ENCODE measurements at regions not wholly inside any gene's neighbourhood (a gene's known extent, or its start where the extent isn't known, plus 50 kb on each side); places are given as distances from the start of the nearest gene placed in this dataset.
A peak's percentile ranks its signal among the peaks of the same experiment; 100 is the strongest.

- H3K27ac ChIP-seq = no peak overlapping the region
- no peaks in the 10 kb centered on the region for H3K36me3 ChIP-seq
- H3K9me3 ChIP-seq (ENCODE audit: low read depth) = no peaks in the 10 kb centered on the region
- DNase-seq (ENCODE audit: low read depth in 1 of 2, low spot score in 1 of 2) = peak in 1 of 2 donors; percentile 10
- TF ChIP-seq CTCF (IDR thresholded peaks at IDR 0.05; ENCODE audit: low read depth, low read length) = no peak
- no peaks in the 10 kb centered on the region for H3K4me1 ChIP-seq (ENCODE audit: low read depth)
- H3K4me3 ChIP-seq = no peak overlapping the region
- H3K27me3 ChIP-seq = no peaks in the 10 kb centered on the region
Observed at GRCh38 chr13:106373304-106373988, 162.0 kb downstream of the EFNB2 start.

GRCh38 chr13:106372199-106373155 lies 163.0 kb downstream of the EFNB2 start:
- Histone ChIP-seq H3K9me3 (ENCODE audit: low read depth) (no peaks in the 10 kb centered on the region), H3K4me3 (no peak overlapping the region), H3K36me3 (no peaks in the 10 kb centered on the region), H3K4me1 (ENCODE audit: low read depth) (no peaks in the 10 kb centered on the region), H3K27ac (no peak overlapping the region), H3K27me3 (no peaks in the 10 kb centered on the region)
- DNase-seq (ENCODE audit: low read depth in 1 of 2, low spot score in 1 of 2) = peak in 1 of 2 donors; percentile 52
- no peak for TF ChIP-seq CTCF (IDR thresholded peaks at IDR 0.05; ENCODE audit: low read depth, low read length)

- no peaks in the 10 kb centered on the region for H3K36me3 ChIP-seq
- H3K4me3 ChIP-seq = no peak overlapping the region
- H3K4me1 ChIP-seq (ENCODE audit: low read depth) = no peaks in the 10 kb centered on the region
- TF ChIP-seq CTCF (IDR thresholded peaks at IDR 0.05; ENCODE audit: low read depth, low read length) = no peak
- no peaks in the 10 kb centered on the region for H3K27me3 ChIP-seq
- no peaks in the 10 kb centered on the region for H3K9me3 ChIP-seq (ENCODE audit: low read depth)
- H3K27ac ChIP-seq = no peak overlapping the region
- DNase-seq (ENCODE audit: low read depth in 1 of 2, low spot score in 1 of 2) = no peak
Observed at GRCh38 chr13:106371024-106371423, 164.4 kb downstream of the EFNB2 start.

- no peak for DNase-seq (ENCODE audit: low read depth in 1 of 2, low spot score in 1 of 2)
- no peaks in the 10 kb centered on the region for H3K27me3 ChIP-seq
- TF ChIP-seq CTCF (IDR thresholded peaks at IDR 0.05; ENCODE audit: low read depth, low read length) = no peak
- no peak overlapping the region for H3K4me3 ChIP-seq
- H3K27ac ChIP-seq = no peak overlapping the region
- no peaks in the 10 kb centered on the region for H3K4me1 ChIP-seq (ENCODE audit: low read depth)
- H3K9me3 ChIP-seq (ENCODE audit: low read depth) = no peaks in the 10 kb centered on the region
- no peaks in the 10 kb centered on the region for H3K36me3 ChIP-seq
Observed at GRCh38 chr13:106369858-106370257, 165.6 kb downstream of the EFNB2 start.

- Histone ChIP-seq H3K27me3 (no peaks in the 10 kb centered on the region), H3K27ac (no peak overlapping the region), H3K36me3 (no peaks in the 10 kb centered on the region), H3K9me3 (ENCODE audit: low read depth) (no peaks in the 10 kb centered on the region), H3K4me1 (ENCODE audit: low read depth) (no peaks in the 10 kb centered on the region), H3K4me3 (no peak overlapping the region)
- TF ChIP-seq CTCF (IDR thresholded peaks at IDR 0.05; ENCODE audit: low read depth, low read length) = no peak
- DNase-seq (ENCODE audit: low read depth in 1 of 2, low spot score in 1 of 2) = peak in 1 of 2 donors; percentile 32
Observed at GRCh38 chr13:106369091-106369490, 166.4 kb downstream of the EFNB2 start.

Measured in cardiac muscle cell (in vitro differentiated cells and primary cell).